OCI-LY7 (cell line): ENCODE measurements at regions not wholly inside any gene's neighbourhood (a gene's known extent, or its start where the extent isn't known, plus 50 kb on each side); places are given as distances from the start of the nearest gene placed in this dataset.

Experiments
- CTCF ChIP-seq: fragments of 200-600 bp; sonication (generic); conservative IDR thresholded peaks from 2 replicates; pipeline ENCODE4 v1.5.1; 2014; ENCODE audit warnings: mild to moderate bottlenecking, antibody characterized with exemption, low read length, moderate library complexity, mixed read lengths
- EZH2phosphoT487 ChIP-seq: fragments of 200-600 bp; sonication (generic); IDR thresholded peaks from 2 replicates; pipeline ENCODE4 v1.6.1; 2018; ENCODE audit warnings: low read depth, borderline replicate concordance, mild to moderate bottlenecking, mixed run types, antibody characterized with exemption, low read length, moderate library complexity, mixed read lengths

DNA sequence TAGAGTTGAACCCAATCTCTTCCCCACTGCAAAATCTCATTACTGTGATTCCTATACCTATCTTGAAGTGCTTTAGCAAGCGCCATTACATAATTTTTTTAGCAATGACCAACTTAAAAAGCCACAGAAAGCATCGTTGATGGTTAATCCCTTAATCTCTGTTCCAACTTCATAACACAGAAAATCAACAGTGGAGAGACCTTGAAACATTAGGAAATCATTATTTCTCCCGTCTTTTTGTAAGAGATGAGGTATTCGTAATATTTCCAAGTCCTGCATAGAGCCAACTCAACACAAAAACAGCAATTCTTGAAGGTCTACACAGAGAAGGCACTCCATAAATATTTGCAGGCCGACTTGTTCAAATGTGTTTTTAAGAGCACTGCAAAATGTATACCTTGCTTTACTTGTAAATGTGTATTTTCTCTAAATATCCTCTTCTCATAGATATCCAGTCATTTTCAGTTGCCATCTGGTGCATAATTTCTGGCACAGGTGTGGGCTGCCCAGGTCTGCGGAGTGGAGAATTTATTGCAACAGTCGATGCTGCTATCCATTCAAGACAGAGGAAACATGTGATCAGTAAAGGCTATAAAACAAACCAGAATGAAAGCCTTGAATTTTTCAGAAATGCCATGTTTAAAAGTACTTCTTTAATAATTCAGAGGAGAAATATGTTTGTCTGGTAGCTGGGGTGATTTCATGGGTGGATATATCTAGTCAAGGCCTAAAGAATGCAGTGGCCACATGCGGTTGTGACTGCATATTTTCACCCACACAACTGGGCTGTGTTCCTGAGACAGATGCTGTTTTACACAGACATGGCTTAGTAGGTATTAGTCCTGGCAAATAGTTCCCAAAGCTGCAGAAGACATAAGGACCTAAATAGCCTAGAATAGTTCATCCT lies 234.3 kb upstream of the STARD13 start:
- TF ChIP-seq CTCF (no peak), EZH2phosphoT487 (no peak)
